ENCODE measurements at regions not wholly inside any gene's neighbourhood (a gene's known extent, or its start where the extent isn't known, plus 50 kb on each side); places are given as distances from the start of the nearest gene placed in this dataset.

DNA sequence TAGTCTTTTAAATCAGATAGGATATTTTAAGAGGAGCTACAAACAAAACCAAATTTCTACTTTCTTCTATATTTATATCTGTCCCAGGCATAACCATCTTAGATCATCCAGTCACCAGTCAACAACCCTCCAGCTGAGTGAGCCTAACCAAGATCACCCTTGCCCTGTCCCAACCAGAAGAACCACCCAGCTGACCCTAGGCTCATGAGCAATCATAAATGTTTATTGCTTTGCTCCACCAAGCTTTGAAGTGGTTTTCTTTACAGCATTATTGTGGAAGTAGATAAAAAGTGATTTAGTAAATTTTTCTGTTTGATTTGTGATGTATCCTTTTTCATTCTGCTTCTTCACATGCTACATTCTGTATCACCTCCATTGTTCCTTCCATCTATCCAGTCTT lies 167.2 kb upstream of the PIEZO2 start:
- DNase-seq (ENCODE audit: low spot score): no peak

GRCh38 chr18:11310476-11311086 lies 161.2 kb upstream of the PIEZO2 start:
- DNase-seq (ENCODE audit: low spot score): no peak

GRCh38 chr18:11309172-11309571 lies 159.8 kb upstream of the PIEZO2 start:
- DNase-seq (ENCODE audit: low spot score): no peak

DNA sequence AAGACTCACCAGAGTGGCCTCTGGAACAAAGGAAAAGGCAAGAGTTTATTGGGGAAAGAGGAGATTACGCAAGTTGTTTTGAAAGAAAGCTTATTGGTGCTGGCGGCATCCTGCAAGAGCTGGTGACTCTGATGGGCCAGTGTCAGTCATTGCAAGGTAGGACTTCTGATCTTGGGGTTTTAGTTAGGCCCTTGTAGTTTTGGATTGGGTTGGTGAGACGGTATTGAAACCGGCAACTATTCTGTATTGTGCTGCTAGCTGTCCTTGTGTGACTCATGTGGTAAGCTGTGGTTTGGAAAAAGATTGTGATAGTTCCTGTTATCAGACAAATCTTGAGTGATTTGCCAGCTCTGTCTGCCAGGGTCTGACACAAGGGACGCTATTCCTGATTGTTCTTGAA lies 159.1 kb upstream of the PIEZO2 start:
- no peak for DNase-seq (ENCODE audit: low spot score)

DNA sequence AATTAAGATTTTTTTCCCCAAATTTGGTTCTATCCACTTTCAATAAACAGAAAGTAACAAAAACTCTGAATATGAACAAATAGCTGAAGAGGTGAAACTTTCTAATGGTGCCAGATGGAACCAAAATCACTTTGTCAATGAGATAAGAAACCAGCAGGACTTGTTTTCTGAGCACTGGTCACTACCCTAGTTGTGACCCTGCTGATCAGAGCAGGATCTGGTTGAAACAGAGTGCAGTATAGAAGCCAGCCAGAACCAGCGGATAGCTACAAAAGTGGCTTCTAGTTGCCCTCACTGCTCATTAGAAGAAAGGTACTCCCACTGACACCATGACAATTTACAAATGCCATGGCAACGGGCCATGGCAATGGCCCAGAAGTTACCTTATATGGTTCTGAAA lies 158.3 kb upstream of the PIEZO2 start:
- no peak for DNase-seq (ENCODE audit: low spot score)

DNA sequence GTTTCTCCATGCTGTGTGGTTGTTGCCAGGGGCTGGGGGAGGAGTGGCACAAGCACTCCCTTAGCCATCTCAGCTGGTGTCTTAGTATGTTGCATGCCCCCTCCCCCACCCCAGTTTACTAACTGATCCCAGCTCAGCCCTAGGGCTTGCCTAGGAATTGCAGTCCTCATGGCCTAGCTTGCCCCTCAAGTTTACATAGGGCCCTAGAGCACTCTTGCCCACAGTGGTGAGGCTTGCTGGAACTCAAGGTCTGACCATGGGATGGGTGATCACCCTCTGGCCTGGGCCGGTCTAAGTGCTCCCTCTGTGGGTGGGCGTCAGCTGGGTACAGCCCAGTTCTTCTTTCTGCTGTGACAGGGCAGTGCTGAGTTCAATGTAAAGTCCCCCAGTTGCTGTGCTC lies 156.1 kb upstream of the PIEZO2 start:
- no peak for DNase-seq (ENCODE audit: low spot score)

- DNase-seq (ENCODE audit: low spot score): no peak
Measured at GRCh38 chr18:11304928-11305327, 155.6 kb upstream of the PIEZO2 start.

DNA sequence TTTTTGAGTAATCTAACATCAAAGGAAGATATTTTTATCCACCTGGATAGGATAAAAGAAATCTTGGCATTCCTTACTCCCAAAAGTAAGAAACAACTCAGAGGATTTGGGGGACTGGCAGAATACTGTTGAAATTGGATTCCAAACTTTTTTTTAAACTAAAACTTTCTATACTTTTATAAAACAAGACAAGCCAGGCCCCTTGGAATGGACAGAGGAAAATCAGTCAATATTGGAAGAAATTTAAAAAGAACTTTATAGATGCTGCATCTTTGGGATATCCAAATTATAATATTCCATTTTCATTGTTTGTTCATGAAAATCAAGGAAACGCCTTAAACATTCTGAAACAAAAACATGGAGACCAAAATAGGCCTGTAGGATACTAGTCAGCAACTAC lies 147.6 kb upstream of the PIEZO2 start:
- DNase-seq (ENCODE audit: low spot score): no peak

- no peak for DNase-seq (ENCODE audit: low spot score)
Measured at GRCh38 chr18:11293794-11294193, 144.4 kb upstream of the PIEZO2 start.

DNA sequence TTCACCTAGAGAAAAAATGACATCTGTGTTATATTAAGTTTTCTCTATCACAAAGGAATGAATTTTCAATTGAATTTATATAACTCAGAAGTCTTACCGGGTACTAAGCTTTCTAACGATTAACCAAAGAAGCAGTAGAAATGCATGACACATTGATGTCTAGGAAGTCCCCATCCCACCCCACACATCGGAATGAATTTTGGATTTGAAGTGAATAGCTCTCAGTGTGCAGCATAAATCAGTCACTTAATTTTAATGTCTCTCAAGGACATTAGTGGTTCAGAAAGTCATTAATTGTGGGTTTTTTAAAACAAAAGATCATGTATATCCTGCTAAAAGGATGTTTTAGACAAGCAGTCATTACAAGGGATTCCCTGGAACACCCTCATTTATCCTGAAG lies 141.4 kb upstream of the PIEZO2 start:
- DNase-seq (ENCODE audit: low spot score): no peak

GRCh38 chr18:11289248-11289647 lies 139.9 kb upstream of the PIEZO2 start:
- no peak for DNase-seq (ENCODE audit: low spot score)

DNA sequence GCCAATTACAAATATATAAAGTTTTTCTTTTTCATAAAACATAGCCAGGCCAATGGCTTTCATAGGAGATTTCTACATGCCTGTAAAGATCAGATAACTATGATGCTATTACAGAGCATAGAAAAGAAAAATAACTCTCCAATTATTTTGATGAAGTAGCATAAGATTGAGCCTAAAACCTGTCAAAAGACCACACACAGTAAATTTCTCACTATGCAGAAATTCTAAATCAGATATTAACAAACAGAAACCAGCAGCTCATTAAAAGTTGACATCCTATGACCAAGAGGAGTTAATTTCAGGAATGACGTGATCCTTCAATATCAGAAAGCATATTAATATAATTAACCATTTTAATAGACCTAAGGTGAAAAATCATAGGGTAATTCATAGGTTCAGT lies 139.0 kb upstream of the PIEZO2 start:
- DNase-seq (ENCODE audit: low spot score): no peak

GRCh38 chr18:11286431-11286830 lies 137.1 kb upstream of the PIEZO2 start:
- no peak for DNase-seq (ENCODE audit: low spot score)

DNA sequence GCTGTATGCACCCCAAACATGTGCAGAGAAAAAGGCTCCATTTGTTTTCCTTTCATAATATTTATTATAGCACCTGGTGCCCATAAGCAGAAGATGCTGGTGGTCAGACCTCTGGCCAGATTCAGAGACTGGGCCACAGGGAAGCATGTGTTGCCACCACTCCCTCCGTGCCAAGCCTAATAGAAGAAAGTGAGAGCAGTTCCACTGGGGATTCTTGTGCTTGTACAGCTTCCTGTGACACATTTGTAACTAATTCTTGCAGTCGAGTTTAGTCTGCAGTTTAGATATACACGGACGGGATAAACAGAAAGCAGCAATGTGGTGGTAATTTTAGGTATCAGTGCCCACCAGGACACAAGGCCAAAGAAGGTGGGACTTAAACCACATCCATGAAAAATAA lies 135.4 kb upstream of the PIEZO2 start:
- DNase-seq (ENCODE audit: low spot score): no peak

GRCh38 chr18:11284349-11284748 lies 135.0 kb upstream of the PIEZO2 start:
- no peak for DNase-seq (ENCODE audit: low spot score)

DNA sequence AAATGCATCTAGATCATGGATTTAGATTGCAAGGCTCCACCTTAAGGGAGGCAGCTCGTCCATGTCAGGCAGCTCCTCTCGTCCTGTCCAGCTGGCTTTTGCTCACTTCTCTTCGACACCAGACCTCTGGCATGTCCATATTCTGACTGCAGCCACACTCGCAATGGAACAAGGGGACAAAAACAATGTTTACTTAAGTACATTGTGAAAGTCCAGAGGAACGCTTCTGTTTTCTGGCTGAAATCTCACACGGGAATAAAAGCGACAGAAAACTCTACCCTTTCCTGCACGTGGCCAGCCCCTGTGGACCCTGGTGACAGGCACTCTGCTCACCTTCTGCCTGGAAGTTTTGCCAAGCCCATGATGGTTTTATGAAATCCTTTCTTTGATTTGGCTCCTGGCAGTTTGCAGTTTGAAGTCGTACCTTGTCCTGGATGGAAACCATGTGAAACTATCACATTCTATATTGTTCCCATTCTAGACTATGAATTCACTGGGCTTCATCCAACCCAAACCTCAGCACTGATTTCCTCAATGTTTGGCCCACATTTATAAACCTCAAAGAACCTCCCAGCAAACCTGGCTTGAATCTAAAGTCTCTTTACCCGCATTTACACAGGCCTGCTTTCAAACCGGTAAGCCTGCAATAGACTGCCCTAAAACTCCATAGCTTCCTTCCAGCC lies 134.3 kb upstream of the PIEZO2 start:
- no peak for DNase-seq (ENCODE audit: low spot score)

DNA sequence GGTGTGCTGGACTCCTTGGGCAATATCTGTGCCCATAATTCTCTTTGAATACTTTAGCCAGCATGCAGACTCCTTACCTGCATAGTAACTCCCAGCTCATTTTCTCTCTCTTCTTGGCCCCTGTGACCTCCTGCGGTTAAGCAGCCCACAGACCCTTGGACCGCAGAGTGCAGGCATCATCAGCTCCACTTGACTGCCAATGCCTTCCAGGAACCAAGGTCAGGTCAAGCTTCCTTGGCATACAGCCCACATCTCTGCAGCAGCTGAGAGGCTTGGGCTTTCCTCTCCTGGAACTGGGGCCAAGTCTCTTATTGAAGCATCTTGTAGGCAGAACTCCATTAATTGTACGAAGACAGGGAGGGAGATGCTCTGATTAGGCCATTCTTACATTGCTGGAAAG lies 130.1 kb upstream of the PIEZO2 start:
- no peak for DNase-seq (ENCODE audit: low spot score)

DNA sequence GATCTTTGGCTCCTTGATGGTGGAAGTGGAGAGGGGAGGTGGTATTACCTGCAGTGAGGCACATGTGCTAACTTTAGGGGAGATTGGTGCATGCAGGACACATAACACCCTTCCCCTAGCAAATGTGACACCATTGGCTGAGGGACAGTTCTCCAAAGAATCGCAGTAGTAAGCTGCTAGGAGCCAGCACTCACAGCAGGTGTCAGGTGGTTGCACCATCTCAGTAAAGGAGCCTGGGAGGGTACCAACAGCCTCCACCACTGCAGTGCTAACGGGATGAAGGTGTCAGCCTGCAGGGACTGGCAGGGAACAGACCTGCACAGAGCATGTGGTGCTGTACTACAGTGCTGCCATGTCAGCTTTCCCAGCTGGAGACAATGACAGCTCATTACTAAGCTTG lies 127.3 kb upstream of the PIEZO2 start:
- no peak for DNase-seq (ENCODE audit: low spot score)

DNA sequence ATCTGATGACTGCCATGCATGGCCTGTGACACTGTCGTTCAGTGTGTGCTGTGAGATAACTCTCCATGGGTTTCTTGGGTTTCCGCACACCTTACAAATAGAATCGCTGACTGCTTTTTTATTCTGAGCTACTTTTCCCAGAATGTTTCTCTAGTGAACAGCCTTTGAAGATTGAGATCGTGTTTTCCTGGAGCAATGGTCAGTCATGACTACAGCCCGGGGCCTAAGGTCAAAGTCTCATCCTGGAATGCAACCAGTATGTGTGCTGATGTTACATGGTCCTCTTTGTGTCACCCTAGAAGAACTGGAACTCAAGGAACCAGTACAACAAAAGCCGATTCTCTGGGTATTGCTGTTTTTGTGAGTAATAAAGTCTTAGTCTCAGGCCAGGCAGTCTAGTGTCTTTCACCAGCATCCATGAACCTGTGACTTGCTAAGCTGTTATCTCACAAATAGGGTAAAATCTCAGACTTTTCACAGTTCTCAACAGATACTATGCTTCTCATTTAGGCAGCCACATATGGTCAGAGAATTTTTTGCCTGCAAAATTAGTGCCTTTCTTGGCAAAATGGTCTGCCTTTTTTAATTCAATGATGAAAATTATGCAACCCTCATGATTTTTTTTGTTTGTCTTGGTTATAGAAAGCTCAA lies 124.9 kb upstream of the PIEZO2 start:
- DNase-seq (ENCODE audit: low spot score): no peak

- DNase-seq (ENCODE audit: low spot score): no peak
Measured at GRCh38 chr18:11272516-11272915, 123.1 kb upstream of the PIEZO2 start.

GRCh38 chr18:11271954-11272353 lies 122.6 kb upstream of the PIEZO2 start:
- DNase-seq (ENCODE audit: low spot score): no peak

GRCh38 chr18:11269257-11269656 lies 119.9 kb upstream of the PIEZO2 start:
- DNase-seq (ENCODE audit: low spot score): no peak

GRCh38 chr18:11268741-11269233 lies 119.4 kb upstream of the PIEZO2 start:
- no peak for DNase-seq (ENCODE audit: low spot score)

GRCh38 chr18:11268153-11268552 lies 118.8 kb upstream of the PIEZO2 start:
- DNase-seq (ENCODE audit: low spot score): no peak

Measured in CD4-positive, alpha-beta T cell treated with Interleukin-2 at 100 ng/mL for 4 hours (primary cell).